Mesenchymal stem cell (in vitro differentiated cells and primary cell): ENCODE measurements at regions not wholly inside any gene's neighbourhood (a gene's known extent, or its start where the extent isn't known, plus 50 kb on each side); places are given as distances from the start of the nearest gene placed in this dataset.

ENCODE experiments used
- DNase-seq: peaks from one replicate; pipeline ENCODE4 v3.0.0-alpha.2; 2013
- H2AFZ ChIP-seq: one replicate; pipeline ENCODE4 v1.6.1; 2013; ENCODE audit warnings: low read depth, mild to moderate bottlenecking, control low read depth, inconsistent platforms, low read length, moderate library complexity
- H2AK5ac ChIP-seq: 2 replicates; pipeline ENCODE4 v1.6.1; 2013; ENCODE audit warnings: low read length, moderate library complexity, mild to moderate bottlenecking, inconsistent platforms; ENCODE audit not compliant: severe bottlenecking
- H2BK120ac ChIP-seq: one replicate; pipeline ENCODE4 v1.6.1; 2013; ENCODE audit warnings: low read depth, mild to moderate bottlenecking, inconsistent platforms, low read length, moderate library complexity
- H2BK12ac ChIP-seq, 2 experiments: one replicate each; pipeline ENCODE4 v1.6.1; 2013; ENCODE audit warnings: inconsistent platforms in 2 of 2, low read length in 2 of 2, mild to moderate bottlenecking in 2 of 2, moderate library complexity in 2 of 2, control low read depth in 1 of 2
- H2BK15ac ChIP-seq: one replicate; pipeline ENCODE4 v1.6.1; 2013; ENCODE audit warnings: mild to moderate bottlenecking, low read depth, inconsistent platforms; ENCODE audit not compliant: poor library complexity, severe bottlenecking
- H2BK5ac ChIP-seq: 2 replicates; pipeline ENCODE4 v1.6.1; 2013; ENCODE audit warnings: low read depth, mild to moderate bottlenecking, low read length, control low read depth, inconsistent platforms; ENCODE audit not compliant: poor library complexity, severe bottlenecking
- H3K14ac ChIP-seq, 2 experiments: one replicate each; pipeline ENCODE4 v1.6.1; 2013; ENCODE audit warnings: inconsistent platforms in 2 of 2, low read length in 2 of 2, control low read depth in 1 of 2, mild to moderate bottlenecking in 1 of 2, moderate library complexity in 1 of 2
- H3K18ac ChIP-seq, 2 experiments: one replicate each; pipeline ENCODE4 v1.6.1; 2013; ENCODE audit warnings: inconsistent platforms in 2 of 2, low read length in 2 of 2, control low read depth in 1 of 2, low read depth in 1 of 2, mild to moderate bottlenecking in 1 of 2
- H3K23ac ChIP-seq, 2 experiments: one replicate each; pipeline ENCODE4 v1.6.1; 2013; ENCODE audit warnings: inconsistent platforms in 2 of 2, low read length in 2 of 2, mild to moderate bottlenecking in 2 of 2, moderate library complexity in 2 of 2, control low read depth in 1 of 2
- H3K27ac ChIP-seq: 2 replicates; pipeline ENCODE4 v1.5.1; 2013; ENCODE audit warnings: mild to moderate bottlenecking, moderate library complexity, low read length, control low read depth, inconsistent platforms; ENCODE audit not compliant: poor library complexity, severe bottlenecking
- H3K27me3 ChIP-seq, 2 experiments: 2 replicates each; pipeline versions ENCODE4 v1.6.1 to v1.7.0; 2013; ENCODE audit warnings: low read length in 2 of 2, mild to moderate bottlenecking in 2 of 2, moderate library complexity in 2 of 2, control low read depth in 1 of 2, inconsistent platforms in 1 of 2; ENCODE audit not compliant: control insufficient read depth in 1 of 2, insufficient read depth in 1 of 2
- H3K36me3 ChIP-seq, 2 experiments: 2 replicates each; pipeline versions ENCODE4 v1.6.1 to v1.7.0; 2013; ENCODE audit warnings: low read length in 2 of 2, control low read depth in 1 of 2, inconsistent platforms in 1 of 2, low read depth in 1 of 2, mild to moderate bottlenecking in 1 of 2; ENCODE audit not compliant: insufficient read depth in 2 of 2, control insufficient read depth in 1 of 2
- H3K4ac ChIP-seq, 2 experiments: one replicate each; pipeline ENCODE4 v1.6.1; 2013; ENCODE audit warnings: inconsistent platforms in 2 of 2, low read length in 2 of 2, mild to moderate bottlenecking in 2 of 2, moderate library complexity in 2 of 2, control low read depth in 1 of 2, low read depth in 1 of 2
- H3K4me1 ChIP-seq: 2 replicates; pipeline ENCODE4 v1.6.1; 2013; ENCODE audit warnings: low read depth, low read length, control low read depth; ENCODE audit not compliant: control insufficient read depth, insufficient read depth
- H3K4me2 ChIP-seq: 2 replicates; pipeline ENCODE4 v1.6.1; 2013; ENCODE audit warnings: low read length, mild to moderate bottlenecking, inconsistent platforms; ENCODE audit not compliant: poor library complexity, severe bottlenecking
- H3K4me3 ChIP-seq, 2 experiments: 2 replicates each; pipeline versions ENCODE4 v1.5.1 to v1.7.0; 2013; ENCODE audit warnings: low read length in 2 of 2, mild to moderate bottlenecking in 2 of 2, control low read depth in 1 of 2, low read depth in 1 of 2; ENCODE audit not compliant: insufficient read depth in 1 of 2
- H3K79me1 ChIP-seq: replicated peaks from 2 replicates; pipeline ENCODE4 v1.6.1; 2013; ENCODE audit warnings: mild to moderate bottlenecking, control low read depth, low read length, inconsistent platforms; ENCODE audit not compliant: poor library complexity, severe bottlenecking
- H3K9ac ChIP-seq: 2 replicates; pipeline ENCODE4 v1.7.0; 2013; ENCODE audit warnings: mild to moderate bottlenecking, low read length, moderate library complexity
- H3K9me3 ChIP-seq: 2 replicates; pipeline ENCODE4 v1.7.0; 2013; ENCODE audit warnings: mild to moderate bottlenecking, low read length; ENCODE audit not compliant: control insufficient read depth
- H4K8ac ChIP-seq: one replicate; pipeline ENCODE4 v1.6.1; 2013; ENCODE audit warnings: inconsistent platforms, mild to moderate bottlenecking, low read length, moderate library complexity
- H4K91ac ChIP-seq: one replicate; pipeline ENCODE4 v1.6.1; 2013; ENCODE audit warnings: mild to moderate bottlenecking, low read length, inconsistent platforms
- WGBS: methylation state at CpG from one replicate; pipeline ENCODE4 v1.1.7; 2013; ENCODE audit warnings: mixed read lengths; 5-methylcytosine and 5-hydroxymethylcytosine counted together

DNA sequence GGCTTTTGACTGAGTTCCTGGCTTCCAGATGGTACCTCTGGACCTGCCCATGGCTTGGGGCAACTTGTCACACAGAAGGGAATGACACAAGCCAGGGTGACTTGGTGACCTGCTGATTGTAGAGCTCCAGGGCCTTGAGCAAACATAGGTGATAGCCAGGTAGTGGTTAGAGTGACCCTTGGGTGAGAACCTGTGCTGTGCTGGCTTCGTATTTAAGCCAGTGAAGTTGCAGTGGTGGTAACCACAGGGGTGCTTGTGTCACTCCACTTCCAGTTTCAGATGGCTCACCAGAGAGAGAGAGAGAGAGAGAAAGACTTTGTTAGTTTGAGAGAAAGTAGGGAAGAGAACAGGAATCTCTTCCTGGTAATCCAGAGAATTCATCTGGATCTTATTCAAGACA lies 471.6 kb downstream of the ZIC3 start:
- no peak for DNase-seq
- no peaks in the 10 kb centered on the region for H3K27me3 ChIP-seq

DNA sequence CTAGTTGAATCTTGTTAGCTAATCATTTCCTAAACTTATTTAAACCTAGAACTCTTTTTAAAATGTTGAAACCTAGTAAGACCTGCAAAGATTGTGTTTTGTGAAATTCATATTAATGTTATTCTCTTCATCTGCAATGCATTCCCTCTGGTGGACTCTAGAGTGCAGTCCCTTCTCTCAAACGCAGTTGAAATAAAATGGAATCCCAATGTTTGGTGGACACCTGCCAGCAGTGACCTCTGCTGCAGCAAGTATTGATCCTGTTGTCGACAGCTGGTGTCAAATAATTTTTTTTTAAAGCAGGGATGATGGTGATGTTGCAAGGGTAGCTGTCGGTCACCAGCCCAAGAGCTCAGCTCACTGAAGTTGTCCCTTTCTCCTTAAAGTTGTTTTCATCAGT lies 492.0 kb downstream of the ZIC3 start:
- Histone ChIP-seq H2BK12ac (no peak overlapping the region), H3K4ac (no peak overlapping the region), H3K36me3 (no peaks in the 10 kb centered on the region), H2AK5ac (no peak overlapping the region), H2BK15ac (no peak overlapping the region), H3K4me2 (no peak overlapping the region), H2BK5ac (no peak overlapping the region), H2AFZ (no peak overlapping the region), H3K4me1 (no peaks in the 10 kb centered on the region), H3K9me3 (no peaks in the 10 kb centered on the region), H4K91ac (no peak overlapping the region), H3K27ac (no peak overlapping the region), H3K14ac (no peak overlapping the region), H2BK120ac (no peak overlapping the region), H3K18ac (no peak overlapping the region), H3K4me3 (no peak overlapping the region), H3K27me3 (no peaks in the 10 kb centered on the region), H3K23ac (no peak overlapping the region), H3K79me1 (no peaks in the 10 kb centered on the region), H4K8ac (no peak overlapping the region), H3K9ac (no peak overlapping the region)
- no peak for DNase-seq
- 38% methylated on average over 2 of the region's 3 CpGs for WGBS

More for the DNA sequence above, 471.6 kb downstream of the ZIC3 start:
- Histone ChIP-seq H2BK12ac (no peak overlapping the region), H3K18ac (no peak overlapping the region), H2BK120ac (no peak overlapping the region), H4K8ac (no peak overlapping the region), H3K4me1 (no peaks in the 10 kb centered on the region), H2AFZ (no peak overlapping the region), H2AK5ac (no peak overlapping the region), H3K36me3 (no peaks in the 10 kb centered on the region), H2BK15ac (no peak overlapping the region), H3K23ac (no peak overlapping the region), H3K4me2 (no peak overlapping the region), H3K9ac (no peak overlapping the region), H3K4me3 (no peak overlapping the region), H3K14ac (no peak overlapping the region), H4K91ac (no peak overlapping the region), H3K9me3 (peaks cover 13% of the 10 kb centered on the region), H3K79me1 (no peaks in the 10 kb centered on the region), H3K4ac (no peak overlapping the region), H2BK5ac (no peak overlapping the region), H3K27ac (no peak overlapping the region)
- 53% methylated on average over 1 of the region's 1 CpG for WGBS

DNA sequence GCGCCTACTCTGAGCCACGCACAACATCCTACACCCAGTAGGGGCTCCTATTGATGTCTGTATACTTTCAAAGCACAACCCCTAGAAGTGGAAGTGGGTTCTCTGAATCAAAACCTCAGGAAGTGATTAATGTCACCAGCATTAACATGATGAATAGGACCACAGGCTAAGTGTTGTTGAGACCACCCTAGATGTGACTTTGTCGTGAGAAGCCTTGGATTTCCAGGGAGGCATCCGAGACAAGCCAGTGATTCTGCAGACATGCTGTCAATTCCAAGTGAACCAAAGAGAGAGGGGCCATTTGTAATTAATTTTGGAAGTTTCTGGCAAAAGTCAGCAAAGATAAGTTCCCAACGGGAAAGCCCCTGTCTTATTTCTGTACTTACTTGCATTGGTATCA lies 493.0 kb downstream of the ZIC3 start:
- Histone ChIP-seq H3K79me1 (no peaks in the 10 kb centered on the region), H3K9ac (no peak overlapping the region), H3K9me3 (no peaks in the 10 kb centered on the region), H3K4me3 (no peak overlapping the region), H3K14ac (no peak overlapping the region), H3K4me2 (no peak overlapping the region), H2BK15ac (no peak overlapping the region), H3K27ac (no peak overlapping the region), H4K8ac (no peak overlapping the region), H2AK5ac (no peak overlapping the region), H2BK120ac (no peak overlapping the region), H2BK12ac (no peak overlapping the region), H2AFZ (no peak overlapping the region), H3K27me3 (no peaks in the 10 kb centered on the region), H3K36me3 (no peaks in the 10 kb centered on the region), H3K18ac (no peak overlapping the region), H4K91ac (no peak overlapping the region), H3K4me1 (no peaks in the 10 kb centered on the region), H3K23ac (no peak overlapping the region), H2BK5ac (no peak overlapping the region), H3K4ac (no peak overlapping the region)
- DNase-seq: no peak
- 65% methylated on average over 3 of the region's 5 CpGs for WGBS

DNA sequence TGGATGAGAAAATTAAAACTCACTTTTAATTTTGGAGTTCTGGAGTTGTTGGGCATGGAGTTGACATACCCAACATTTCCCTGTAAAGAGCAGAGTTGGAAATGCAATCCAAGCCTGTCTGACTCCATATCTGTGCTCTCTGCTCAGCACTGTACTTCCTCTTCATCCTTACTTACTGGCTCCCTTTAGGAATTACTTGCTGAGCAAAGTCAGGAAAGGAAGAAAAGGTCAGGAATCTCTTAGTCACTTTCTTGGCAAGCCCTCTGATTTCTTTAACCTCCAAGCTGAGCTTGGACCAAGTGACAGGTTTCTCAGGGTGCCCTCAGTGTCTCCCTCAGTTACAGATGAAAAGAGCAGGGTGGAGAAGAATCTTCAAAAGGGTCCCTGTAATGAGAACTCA lies 501.5 kb downstream of the ZIC3 start:
- DNase-seq: no peak
- no peak overlapping the region for H3K4ac ChIP-seq
- H3K9ac ChIP-seq: no peak overlapping the region
- H2AK5ac ChIP-seq: no peak overlapping the region
- H3K4me3 ChIP-seq: no peak overlapping the region
- no peak overlapping the region for H2BK120ac ChIP-seq
- H3K27me3 ChIP-seq: no peaks in the 10 kb centered on the region
- no peak overlapping the region for H2BK15ac ChIP-seq
- H3K27ac ChIP-seq: no peak overlapping the region
- H3K9me3 ChIP-seq: no peaks in the 10 kb centered on the region
- H2BK5ac ChIP-seq: no peak overlapping the region
- H3K23ac ChIP-seq: no peak overlapping the region
- no peak overlapping the region for H3K4me2 ChIP-seq
- H3K79me1 ChIP-seq: no peaks in the 10 kb centered on the region
- no peaks in the 10 kb centered on the region for H3K4me1 ChIP-seq
- H3K18ac ChIP-seq: no peak overlapping the region
- no peak overlapping the region for H2BK12ac ChIP-seq
- no peak overlapping the region for H4K8ac ChIP-seq
- no peak overlapping the region for H3K14ac ChIP-seq
- H4K91ac ChIP-seq: no peak overlapping the region
- no peak overlapping the region for H2AFZ ChIP-seq
- no peaks in the 10 kb centered on the region for H3K36me3 ChIP-seq
